HG03439 (cell line): ENCODE measurements at regions not wholly inside any gene's neighbourhood (a gene's known extent, or its start where the extent isn't known, plus 50 kb on each side); places are given as distances from the start of the nearest gene placed in this dataset.

ENCODE experiments used
- ATAC-seq: cut with Tn5 transposase; IDR thresholded peaks from one replicate; pipeline ENCODE4 v1.9.1; 2021; ENCODE audit warnings: mild to moderate bottlenecking, moderate library complexity; ENCODE audit not compliant: unreplicated experiment

GRCh38 chr13:29959603-29960002 lies 109.2 kb upstream of the UBL3 start:
- ATAC-seq = no peak

- ATAC-seq = no peak
Observed at GRCh38 chr13:29959086-29959485, 108.7 kb upstream of the UBL3 start.

DNA sequence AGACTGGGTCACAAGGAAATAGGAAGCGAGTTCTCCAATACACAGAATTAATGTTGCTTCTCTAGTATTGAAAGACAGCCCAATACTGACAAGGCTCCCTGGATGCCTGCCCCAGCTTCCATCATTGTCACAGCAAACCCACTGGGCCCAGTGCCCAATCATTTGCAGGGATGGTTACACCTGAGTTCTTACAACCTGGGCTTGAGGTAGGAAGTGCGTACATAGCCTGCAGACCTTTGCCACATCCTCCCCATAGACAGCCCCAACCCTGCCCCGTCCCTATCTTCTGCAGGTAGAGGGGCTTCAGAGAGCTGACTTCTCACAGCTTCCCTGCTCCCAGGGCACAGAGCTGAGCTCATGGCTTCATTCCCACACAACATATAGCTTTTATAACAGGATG lies 108.1 kb upstream of the UBL3 start:
- ATAC-seq = no peak

DNA sequence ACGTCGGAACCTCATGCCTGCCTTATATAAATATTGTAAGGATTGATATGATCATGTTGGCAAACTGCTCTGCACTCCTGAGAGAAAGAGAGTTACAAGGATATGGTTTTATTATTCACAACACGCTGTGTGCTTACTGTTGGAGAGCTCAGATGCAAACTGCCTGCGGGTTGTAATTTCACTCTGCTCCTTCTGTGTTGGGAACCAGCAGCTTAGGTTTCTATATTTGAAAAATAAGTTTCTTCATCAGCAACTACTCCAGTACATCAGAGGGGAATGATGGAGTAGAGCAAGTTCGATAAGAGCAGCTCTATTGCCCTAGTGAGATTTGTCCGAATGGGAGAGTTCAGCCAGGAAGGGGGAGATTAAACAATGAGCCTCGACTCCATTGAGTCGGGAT lies 106.9 kb upstream of the UBL3 start:
- ATAC-seq = no peak

DNA sequence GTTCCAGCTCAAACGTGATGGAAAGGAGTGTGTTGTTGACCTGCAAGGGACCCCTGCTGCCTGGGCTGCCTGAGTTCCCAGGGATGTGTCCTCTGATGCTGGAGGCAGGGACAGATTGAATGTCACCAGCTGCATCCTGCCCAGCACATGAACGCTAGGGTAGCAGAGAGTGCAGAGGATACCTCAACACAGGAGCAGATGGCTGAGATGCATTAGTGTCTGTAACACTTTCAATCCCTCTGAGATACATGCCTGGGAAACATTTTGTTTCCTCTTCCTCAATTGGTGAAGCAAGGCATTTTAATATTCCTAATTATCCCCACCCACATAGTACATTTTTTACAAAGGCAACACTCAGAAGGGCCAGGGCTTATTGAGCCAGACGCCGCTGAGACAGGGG lies 106.4 kb upstream of the UBL3 start:
- no peak for ATAC-seq

- no peak for ATAC-seq
Observed at GRCh38 chr13:29955137-29955650, 104.8 kb upstream of the UBL3 start.

- ATAC-seq = no peak
Observed at GRCh38 chr13:29954082-29955028, 103.9 kb upstream of the UBL3 start.

GRCh38 chr13:29953542-29953941 lies 103.1 kb upstream of the UBL3 start:
- ATAC-seq = no peak

GRCh38 chr13:29952245-29952644 lies 101.8 kb upstream of the UBL3 start:
- no peak for ATAC-seq

- ATAC-seq = no peak
Observed at GRCh38 chr13:29948791-29949190, 98.4 kb upstream of the UBL3 start.

DNA sequence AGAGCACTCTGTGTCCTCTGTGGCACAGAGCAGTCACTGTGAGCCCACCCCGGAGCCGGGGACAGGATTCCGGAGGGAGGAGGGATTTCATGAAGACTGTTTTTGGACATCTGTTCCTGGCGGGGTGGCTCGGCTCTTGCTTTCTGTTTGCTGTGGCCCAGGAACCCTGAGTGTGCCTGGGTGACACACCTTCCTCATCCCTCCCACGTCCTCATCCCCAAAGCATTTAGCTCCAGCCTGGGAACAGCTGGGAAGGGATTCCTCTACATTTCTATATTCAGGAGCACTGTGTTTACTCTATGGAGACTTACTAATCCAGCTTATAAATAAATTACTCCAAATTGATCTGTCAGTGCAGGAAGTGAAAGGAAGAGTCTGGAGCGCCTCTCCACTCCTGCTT lies 97.8 kb upstream of the UBL3 start:
- ATAC-seq = no peak

- no peak for ATAC-seq
Observed at GRCh38 chr13:29947839-29948238, 97.4 kb upstream of the UBL3 start.

DNA sequence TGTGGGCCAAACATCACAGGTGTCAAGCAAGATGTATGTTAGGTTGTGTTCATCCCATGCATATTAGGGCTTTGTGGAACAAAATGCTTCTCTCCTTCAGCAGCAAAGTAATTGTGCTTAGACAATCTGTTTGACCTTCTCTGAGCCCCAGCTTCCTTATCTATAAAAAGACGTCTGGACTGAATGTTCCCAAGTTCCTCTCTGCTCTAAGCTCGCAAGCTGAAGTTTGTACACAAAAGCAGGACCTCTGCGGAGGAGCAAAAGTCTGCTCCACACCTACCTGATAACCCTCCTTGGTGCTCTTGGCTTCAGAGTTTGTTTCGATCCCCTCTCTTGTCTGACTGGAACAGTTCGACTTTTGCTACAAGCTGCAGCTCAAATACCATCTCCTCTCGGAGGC lies 95.7 kb upstream of the UBL3 start:
- ATAC-seq = no peak

DNA sequence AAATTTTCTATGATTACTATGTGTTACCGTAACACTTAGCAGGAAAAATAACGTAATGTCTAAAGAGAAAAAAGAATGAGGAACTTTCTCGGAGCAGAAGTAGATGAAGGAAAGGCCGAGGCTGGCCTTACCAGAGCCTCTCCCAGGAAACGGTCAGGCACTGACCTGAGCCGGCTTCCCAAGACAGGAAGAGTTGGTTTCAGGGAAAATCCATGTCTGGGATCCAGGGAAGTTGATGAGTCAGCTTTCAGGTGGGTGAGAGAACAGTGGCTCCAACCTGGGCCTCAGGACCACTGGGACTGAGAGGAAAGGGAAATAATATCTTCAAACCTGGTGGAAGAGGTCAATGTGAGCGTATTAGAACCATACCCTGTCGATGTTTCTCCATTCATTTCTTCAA lies 93.3 kb upstream of the UBL3 start:
- no peak for ATAC-seq

DNA sequence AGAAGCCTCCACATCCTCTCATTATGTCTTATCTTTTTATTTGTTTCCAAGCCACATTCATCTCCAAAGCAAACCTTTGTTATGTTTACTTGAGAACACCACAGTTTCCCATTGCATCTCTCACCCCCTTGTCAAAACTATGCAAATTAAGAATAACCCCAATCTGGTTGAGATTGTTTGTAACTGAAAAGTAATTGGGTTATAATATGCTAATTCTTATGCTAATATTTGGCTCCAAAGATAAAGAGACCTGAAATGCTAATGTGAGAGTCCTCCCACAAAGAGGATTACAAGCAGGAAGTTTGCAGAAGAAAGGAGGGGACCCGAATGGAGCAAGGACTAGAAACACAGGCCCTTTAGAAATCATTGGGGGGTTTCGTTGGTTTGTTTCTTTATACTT lies 92.9 kb upstream of the UBL3 start:
- ATAC-seq = no peak

- ATAC-seq = no peak
Observed at GRCh38 chr13:29940715-29941114, 90.3 kb upstream of the UBL3 start.

DNA sequence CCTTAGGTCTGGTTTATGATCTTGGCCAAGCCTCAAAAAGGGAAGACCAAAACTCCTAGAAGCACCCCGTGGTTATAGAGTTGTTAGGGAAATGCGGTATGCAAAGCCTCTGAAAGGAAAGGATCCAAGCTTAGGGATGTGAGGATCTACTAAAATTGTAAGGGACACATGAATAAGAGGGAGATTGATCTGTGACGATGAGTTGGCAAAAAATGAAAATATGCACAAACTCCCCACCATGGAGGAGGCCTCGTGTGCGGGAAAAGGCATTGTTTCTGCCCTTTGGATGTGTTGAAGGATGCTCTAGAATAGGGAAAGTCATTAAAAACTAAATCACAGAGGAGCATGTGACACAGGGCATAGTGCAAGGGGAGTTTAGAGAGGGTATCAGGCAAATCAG lies 88.7 kb upstream of the UBL3 start:
- no peak for ATAC-seq

DNA sequence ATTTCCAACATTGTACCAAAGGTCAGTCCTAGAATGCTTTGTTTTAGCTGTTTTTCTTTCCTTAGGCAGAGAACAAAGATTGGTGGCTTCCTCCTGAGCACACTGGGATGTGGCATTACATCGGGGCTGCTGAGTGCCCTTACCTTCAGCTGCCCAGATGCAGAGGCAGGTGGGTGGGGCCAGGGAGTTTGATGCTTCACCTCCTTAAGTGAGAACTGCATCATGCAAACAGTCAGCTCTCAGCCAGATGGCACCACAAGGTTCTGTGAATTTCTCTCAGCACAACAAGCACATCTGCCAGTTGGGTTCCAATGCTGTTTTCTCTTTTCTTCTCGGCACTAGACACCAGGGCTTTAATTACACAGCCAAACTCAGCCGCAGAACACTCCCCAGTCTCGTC lies 87.4 kb upstream of the UBL3 start:
- no peak for ATAC-seq

DNA sequence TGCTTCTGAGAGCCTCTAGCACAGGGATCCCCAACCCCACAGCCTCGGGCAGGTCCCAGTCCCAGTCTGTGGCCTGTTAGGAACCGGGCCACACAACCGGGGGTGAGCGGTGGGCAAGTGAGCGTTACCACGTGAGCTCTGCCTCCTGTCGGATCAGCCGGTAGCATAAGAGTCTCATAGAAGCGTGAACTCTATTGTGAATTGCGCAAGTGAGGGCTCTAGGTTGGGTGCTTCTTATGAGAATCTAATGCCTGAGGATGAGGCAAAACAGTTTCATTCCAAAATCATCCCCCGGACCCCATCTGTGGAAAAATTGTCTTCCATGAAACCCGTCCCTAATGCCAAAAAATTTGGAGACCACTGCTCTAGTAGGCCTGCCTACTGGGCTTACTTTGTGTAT lies 87.0 kb upstream of the UBL3 start:
- ATAC-seq = no peak

- ATAC-seq = no peak
Observed at GRCh38 chr13:29936956-29937355, 86.5 kb upstream of the UBL3 start.

- ATAC-seq = peak; percentile 11
Observed at GRCh38 chr13:29936051-29936813, 85.8 kb upstream of the UBL3 start.
